ENCODE measurements at regions not wholly inside any gene's neighbourhood (a gene's known extent, or its start where the extent isn't known, plus 50 kb on each side); places are given as distances from the start of the nearest gene placed in this dataset.

- TF ChIP-seq CTCF (IDR thresholded peaks at IDR 0.05; ENCODE audit: insufficient read depth, low read length, poor library complexity, severe bottlenecking) = no peak
- no peak for TF ChIP-seq EZH2phosphoT487 (conservative IDR thresholded peaks at IDR 0.05; ENCODE audit: low read length)
- no peak overlapping the region for H2AFZ ChIP-seq (ENCODE audit: low read depth, low read length, severe bottlenecking)
- no peak overlapping the region for H3K27ac ChIP-seq (ENCODE audit: low read depth, low read length)
- no peak overlapping the region for H3K9ac ChIP-seq (ENCODE audit: low read length)
- no peaks in the 10 kb centered on the region for H3K9me2 ChIP-seq (replicated peaks; ENCODE audit: insufficient read depth, low read length)
- no peaks in the 10 kb centered on the region; the same call in 1 of the 2 replicates for H4K20me1 ChIP-seq (ENCODE audit: low read depth, low read length)
- H3K36me3 ChIP-seq (ENCODE audit: low read length) = no peaks in the 10 kb centered on the region
- no peaks in the 10 kb centered on the region for H3K27me3 ChIP-seq (ENCODE audit: low read length)
- no peaks in the 10 kb centered on the region for H3K79me2 ChIP-seq (ENCODE audit: insufficient read depth, low read length)
- no peak overlapping the region for H3K4me2 ChIP-seq (ENCODE audit: low read depth, low read length, poor library complexity, severe bottlenecking)
- no peaks in the 10 kb centered on the region for H3K9me3 ChIP-seq (ENCODE audit: insufficient read depth, low read length)
- H3K4me3 ChIP-seq (ENCODE audit: insufficient read depth, low read length, poor library complexity, severe bottlenecking) = no peak overlapping the region
- no peaks in the 10 kb centered on the region for H3F3A ChIP-seq (ENCODE audit: insufficient read depth)
Measured at GRCh38 chr16:72236866-72237265, 64.9 kb upstream of the PMFBP1 start.

- no peaks in the 10 kb centered on the region for H3K79me2 ChIP-seq (ENCODE audit: insufficient read depth, low read length)
- TF ChIP-seq CTCF (IDR thresholded peaks at IDR 0.05; ENCODE audit: insufficient read depth, low read length, poor library complexity, severe bottlenecking) = no peak
- TF ChIP-seq EZH2phosphoT487 (conservative IDR thresholded peaks at IDR 0.05; ENCODE audit: low read length) = no peak
- no peaks in the 10 kb centered on the region for H3K9me3 ChIP-seq (ENCODE audit: insufficient read depth, low read length)
- H3F3A ChIP-seq (ENCODE audit: insufficient read depth) = no peaks in the 10 kb centered on the region
- no peak overlapping the region for H2AFZ ChIP-seq (ENCODE audit: low read depth, low read length, severe bottlenecking)
- H3K4me3 ChIP-seq (ENCODE audit: insufficient read depth, low read length, poor library complexity, severe bottlenecking) = no peak overlapping the region
- H3K27me3 ChIP-seq (ENCODE audit: low read length) = no peaks in the 10 kb centered on the region
- H3K4me2 ChIP-seq (ENCODE audit: low read depth, low read length, poor library complexity, severe bottlenecking) = no peak overlapping the region
- no peaks in the 10 kb centered on the region for H4K20me1 ChIP-seq (ENCODE audit: low read depth, low read length)
- H3K36me3 ChIP-seq (ENCODE audit: low read length) = no peaks in the 10 kb centered on the region
- H3K9me2 ChIP-seq (replicated peaks; ENCODE audit: insufficient read depth, low read length) = no peaks in the 10 kb centered on the region
- H3K9ac ChIP-seq (ENCODE audit: low read length) = no peak overlapping the region
- no peak overlapping the region for H3K27ac ChIP-seq (ENCODE audit: low read depth, low read length)
Measured at GRCh38 chr16:72234387-72234786, 62.4 kb upstream of the PMFBP1 start.

GRCh38 chr16:72228014-72228413, 56.1 kb upstream of the PMFBP1 start:
- no peaks in the 10 kb centered on the region for H4K20me1 ChIP-seq (ENCODE audit: low read depth, low read length)
- no peaks in the 10 kb centered on the region for H3K27me3 ChIP-seq (ENCODE audit: low read length)
- no peaks in the 10 kb centered on the region for H3K36me3 ChIP-seq (ENCODE audit: low read length)
- H3K9me2 ChIP-seq (replicated peaks; ENCODE audit: insufficient read depth, low read length) = no peaks in the 10 kb centered on the region
- H2AFZ ChIP-seq (ENCODE audit: low read depth, low read length, severe bottlenecking) = no peak overlapping the region
- TF ChIP-seq CTCF (IDR thresholded peaks at IDR 0.05; ENCODE audit: insufficient read depth, low read length, poor library complexity, severe bottlenecking) = no peak
- H3F3A ChIP-seq (ENCODE audit: insufficient read depth) = no peaks in the 10 kb centered on the region
- no peaks in the 10 kb centered on the region for H3K79me2 ChIP-seq (ENCODE audit: insufficient read depth, low read length)
- no peak overlapping the region for H3K4me2 ChIP-seq (ENCODE audit: low read depth, low read length, poor library complexity, severe bottlenecking)
- H3K27ac ChIP-seq (ENCODE audit: low read depth, low read length) = no peak overlapping the region
- H3K9me3 ChIP-seq (ENCODE audit: insufficient read depth, low read length) = no peaks in the 10 kb centered on the region
- no peak overlapping the region for H3K9ac ChIP-seq (ENCODE audit: low read length)
- H3K4me3 ChIP-seq (ENCODE audit: insufficient read depth, low read length, poor library complexity, severe bottlenecking) = no peak overlapping the region

- no peak for TF ChIP-seq CTCF (IDR thresholded peaks at IDR 0.05; ENCODE audit: insufficient read depth, low read length, poor library complexity, severe bottlenecking)
- no peak for TF ChIP-seq EZH2phosphoT487 (conservative IDR thresholded peaks at IDR 0.05; ENCODE audit: low read length)
- Histone ChIP-seq H3K4me2 (ENCODE audit: low read depth, low read length, poor library complexity, severe bottlenecking) (no peak overlapping the region), H3F3A (ENCODE audit: insufficient read depth) (no peaks in the 10 kb centered on the region), H3K9ac (ENCODE audit: low read length) (no peak overlapping the region), H3K27me3 (ENCODE audit: low read length) (no peaks in the 10 kb centered on the region), H3K4me3 (ENCODE audit: insufficient read depth, low read length, poor library complexity, severe bottlenecking) (no peak overlapping the region), H4K20me1 (ENCODE audit: low read depth, low read length) (no peaks in the 10 kb centered on the region), H2AFZ (ENCODE audit: low read depth, low read length, severe bottlenecking) (no peak overlapping the region), H3K9me3 (ENCODE audit: insufficient read depth, low read length) (no peaks in the 10 kb centered on the region), H3K9me2 (replicated peaks; ENCODE audit: insufficient read depth, low read length) (no peaks in the 10 kb centered on the region), H3K27ac (ENCODE audit: low read depth, low read length) (no peak overlapping the region), H3K79me2 (ENCODE audit: insufficient read depth, low read length) (no peaks in the 10 kb centered on the region), H3K36me3 (ENCODE audit: low read length) (no peaks in the 10 kb centered on the region)
Measured at GRCh38 chr16:72226136-72226535, 54.2 kb upstream of the PMFBP1 start.
